Ascending aorta (tissue), 2 donors: ENCODE measurements at regions not wholly inside any gene's neighbourhood (a gene's known extent, or its start where the extent isn't known, plus 50 kb on each side); places are given as distances from the start of the nearest gene placed in this dataset.

Experiments used
- DNase-seq, 2 donors: peaks; one replicate each; pipeline ENCODE4 v3.0.0-alpha.2; 2019; ENCODE audit warnings: low spot score in 2 of 2
- H3K27ac ChIP-seq, 2 donors: fragments of 200-600 bp; sonication (generic); one replicate each; pipeline ENCODE4 v1.5.1; 2016 to 2017; ENCODE audit warnings: mild to moderate bottlenecking in 1 of 2
- H3K27me3 ChIP-seq: fragments of 200-600 bp; sonication (generic); one replicate; pipeline ENCODE4 v1.5.1; 2017
- H3K36me3 ChIP-seq, 2 donors: fragments of 200-600 bp; sonication (generic); one replicate each; pipeline ENCODE4 v1.5.1; 2016
- H3K4me1 ChIP-seq, 2 donors: fragments of 200-600 bp; sonication (generic); one replicate each; pipeline ENCODE4 v1.5.1; 2016 to 2017; ENCODE audit warnings: mild to moderate bottlenecking in 1 of 2
- H3K4me3 ChIP-seq, 2 donors: fragments of 200-600 bp; sonication (generic); one replicate each; pipeline ENCODE4 v1.5.1; 2016 to 2017; ENCODE audit warnings: mild to moderate bottlenecking in 1 of 2
- H3K9me3 ChIP-seq, 2 donors: fragments of 200-600 bp; sonication (generic); one replicate each; pipeline ENCODE4 v1.5.1; 2016
- CTCF ChIP-seq, 3 experiments: fragments of 200-600 bp in 2 of 3; fragments of 450-650 bp in 1 of 3; sonication (generic) in 2 of 3; IDR thresholded peaks; one replicate each; pipeline ENCODE4 v1.5.1; 2016 to 2019; ENCODE audit warnings: antibody characterized with exemption in 3 of 3, mild to moderate bottlenecking in 1 of 3, moderate library complexity in 1 of 3
- intact Hi-C: fragments of 100-400 bp; cut with DNase I; formaldehyde crosslinking; loops from one replicate; pipeline ENCODE4 v1.15.1; 2023

- TF ChIP-seq CTCF (IDR thresholded peaks at IDR 0.05), result no peak
- Histone ChIP-seq H3K27me3 (no peaks in the 10 kb centered on the region), H3K4me3 (no peak overlapping the region), H3K4me1 (no peaks in the 10 kb centered on the region), H3K27ac (no peak overlapping the region), H3K36me3 (no peaks in the 10 kb centered on the region), H3K9me3 (no peaks in the 10 kb centered on the region)
- intact Hi-C loops, result no loop called here
- no peak for DNase-seq
Observed at GRCh38 chr9:36745977-36746376, 173.3 kb downstream of the MELK start.

GRCh38 chr9:36746415-36746814, 173.7 kb downstream of the MELK start:
- intact Hi-C loops, result no loop called here
- Histone ChIP-seq H3K4me3 (no peak overlapping the region), H3K9me3 (no peaks in the 10 kb centered on the region), H3K36me3 (no peaks in the 10 kb centered on the region), H3K27me3 (no peaks in the 10 kb centered on the region), H3K4me1 (no peaks in the 10 kb centered on the region), H3K27ac (no peak overlapping the region)
- TF ChIP-seq CTCF (IDR thresholded peaks at IDR 0.05), result no peak
- no peak for DNase-seq

- intact Hi-C loops, result no loop called here
- H3K4me3 ChIP-seq, result no peak overlapping the region
- H3K27me3 ChIP-seq, result no peaks in the 10 kb centered on the region
- H3K9me3 ChIP-seq, result no peaks in the 10 kb centered on the region
- DNase-seq, result no peak
- H3K27ac ChIP-seq, result no peak overlapping the region
- H3K4me1 ChIP-seq, result no peaks in the 10 kb centered on the region
- H3K36me3 ChIP-seq, result no peaks in the 10 kb centered on the region
- no peak for TF ChIP-seq CTCF (IDR thresholded peaks at IDR 0.05)
Observed at GRCh38 chr9:36748322-36748899, 175.7 kb downstream of the MELK start.

- TF ChIP-seq CTCF (IDR thresholded peaks at IDR 0.05), result no peak
- no peaks in the 10 kb centered on the region for H3K27me3 ChIP-seq
Observed at GRCh38 chr9:36749461-36749860, 176.8 kb downstream of the MELK start.

GRCh38 chr9:36750630-36751029, 177.9 kb downstream of the MELK start:
- no peaks in the 10 kb centered on the region for H3K36me3 ChIP-seq
- DNase-seq, result no peak
- H3K4me3 ChIP-seq, result no peak overlapping the region
- no peaks in the 10 kb centered on the region for H3K9me3 ChIP-seq
- H3K4me1 ChIP-seq, result no peaks in the 10 kb centered on the region
- H3K27ac ChIP-seq, result no peak overlapping the region
- intact Hi-C loops, result no loop called here
- TF ChIP-seq CTCF (IDR thresholded peaks at IDR 0.05), result no peak
- no peaks in the 10 kb centered on the region for H3K27me3 ChIP-seq

More at GRCh38 chr9:36749461-36749860, 176.8 kb downstream of the MELK start:
- H3K27ac ChIP-seq, result no peak overlapping the region
- no peak overlapping the region for H3K4me3 ChIP-seq
- no peaks in the 10 kb centered on the region for H3K9me3 ChIP-seq
- no peaks in the 10 kb centered on the region for H3K36me3 ChIP-seq
- intact Hi-C loops, result no loop called here
- no peak for DNase-seq
- H3K4me1 ChIP-seq, result no peaks in the 10 kb centered on the region

- no peak overlapping the region for H3K27ac ChIP-seq
- H3K4me1 ChIP-seq, result no peaks in the 10 kb centered on the region
- no peak for TF ChIP-seq CTCF (IDR thresholded peaks at IDR 0.05)
- no peaks in the 10 kb centered on the region for H3K9me3 ChIP-seq
- intact Hi-C loops, result no loop called here
- H3K27me3 ChIP-seq, result no peaks in the 10 kb centered on the region
- H3K36me3 ChIP-seq, result no peaks in the 10 kb centered on the region
- DNase-seq, result no peak
- H3K4me3 ChIP-seq, result no peak overlapping the region
Observed at GRCh38 chr9:36755019-36755418, 182.3 kb downstream of the MELK start.
